ENCODE measurements at regions not wholly inside any gene's neighbourhood (a gene's known extent, or its start where the extent isn't known, plus 50 kb on each side); places are given as distances from the start of the nearest gene placed in this dataset.

DNA sequence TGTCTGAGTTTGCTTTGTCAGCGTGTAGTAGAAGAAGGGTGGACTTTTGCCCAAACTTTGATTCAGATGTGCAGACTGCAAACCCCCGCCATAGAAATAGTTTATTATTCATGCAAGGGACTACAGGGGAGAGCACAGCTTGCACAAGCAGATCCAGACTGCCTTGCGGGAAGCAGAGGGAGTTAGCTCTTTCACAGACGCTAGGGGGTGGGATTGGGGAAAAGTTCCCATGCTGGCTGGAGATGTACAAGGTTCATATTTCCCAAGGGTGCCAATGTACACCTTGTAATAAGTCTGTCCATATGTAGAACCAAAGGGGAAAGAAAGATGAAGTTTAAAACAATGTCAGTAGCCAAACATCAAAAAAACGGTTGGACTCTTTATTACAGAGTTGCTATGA lies 749.7 kb upstream of the COX7C start:
- CTCF ChIA-PET: no interaction called here
- intact Hi-C loops (cut with micrococcal nuclease; ENCODE audit: unreplicated experiment) (no loop called here), in situ Hi-C loops (cut with HindIII; ENCODE audit: low pct_unique_long_range_greater_than_20kb, low sequenced_read_pairs) (no loop called here)
- Histone ChIP-seq H3K4me3 (ENCODE audit: low read depth in 2 of 2, low read length in 2 of 2) (no peak overlapping the region), H3K27ac (ENCODE audit: low read length) (no peak overlapping the region), H3K27me3 (ENCODE audit: control insufficient read depth, insufficient read depth, low read length) (no peaks in the 10 kb centered on the region), H3K36me3 (ENCODE audit: control insufficient read depth, insufficient read depth, low read length) (no peaks in the 10 kb centered on the region), H3K9me3 (ENCODE audit: control insufficient read depth, insufficient read depth, low read depth, low read length) (no peaks in the 10 kb centered on the region), H3K4me1 (ENCODE audit: control insufficient read depth, insufficient read depth, low read length) (no peaks in the 10 kb centered on the region)
- no TSS peak for BruUV-seq (replicated peaks)
- no peak for DNase-seq (ENCODE audit: low read depth, low spot score)
- POLR2A ChIA-PET: no interaction called here
- ATAC-seq: no peak
- TF ChIP-seq CTCF (IDR thresholded peaks at IDR 0.05) (no peak), TCF7L2 (IDR thresholded peaks at IDR 0.05; ENCODE audit: low read depth, low read length) (no peak), POLR2AphosphoS5 (IDR thresholded peaks at IDR 0.05; ENCODE audit: low read depth, low read length) (no peak), REST (IDR thresholded peaks at IDR 0.05; ENCODE audit: insufficient read depth in 1 of 2, low read depth in 2 of 2, low read length in 1 of 2) (no peak), SIN3A (IDR thresholded peaks at IDR 0.05; ENCODE audit: borderline replicate concordance, insufficient read depth, low read depth, low read length) (no peak)

DNA sequence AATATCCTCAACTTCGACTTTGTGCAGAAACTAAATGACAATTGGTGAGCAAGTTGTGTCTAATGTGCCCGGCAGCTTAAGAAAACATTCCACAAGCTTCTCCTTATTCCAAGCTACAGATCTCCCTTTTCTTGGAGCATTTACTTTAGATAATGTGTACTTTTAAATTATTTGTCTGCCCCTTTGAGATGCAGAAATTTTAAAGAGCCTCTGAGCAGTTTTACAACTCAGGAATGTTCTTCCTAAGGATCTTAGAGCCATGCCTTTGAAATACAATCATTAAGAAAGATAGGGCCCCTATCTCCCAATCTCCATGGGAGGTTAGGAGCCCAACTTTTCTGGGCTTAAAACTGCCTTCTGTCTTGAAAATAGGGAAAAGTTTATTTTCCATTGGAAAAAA lies 723.7 kb upstream of the COX7C start:
- no TSS peak for BruUV-seq (replicated peaks)
- Histone ChIP-seq H3K9me3 (ENCODE audit: control insufficient read depth, insufficient read depth, low read depth, low read length) (no peaks in the 10 kb centered on the region), H3K27ac (ENCODE audit: low read length) (no peak overlapping the region), H3K4me1 (ENCODE audit: control insufficient read depth, insufficient read depth, low read length) (no peaks in the 10 kb centered on the region), H3K27me3 (ENCODE audit: control insufficient read depth, insufficient read depth, low read length) (no peaks in the 10 kb centered on the region), H3K36me3 (ENCODE audit: control insufficient read depth, insufficient read depth, low read length) (no peaks in the 10 kb centered on the region), H3K4me3 (ENCODE audit: low read depth in 2 of 2, low read length in 2 of 2) (no peak overlapping the region)
- intact Hi-C loops (cut with micrococcal nuclease; ENCODE audit: unreplicated experiment) (no loop called here), in situ Hi-C loops (cut with HindIII; ENCODE audit: low pct_unique_long_range_greater_than_20kb, low sequenced_read_pairs) (no loop called here)
- POLR2A ChIA-PET: no interaction called here
- CTCF ChIA-PET: no interaction called here
- ATAC-seq (no peak), DNase-seq (ENCODE audit: low read depth, low spot score) (no peak)
- TF ChIP-seq POLR2AphosphoS5 (IDR thresholded peaks at IDR 0.05; ENCODE audit: low read depth, low read length) (no peak), TCF7L2 (IDR thresholded peaks at IDR 0.05; ENCODE audit: low read depth, low read length) (no peak), CTCF (IDR thresholded peaks at IDR 0.05) (no peak), REST (IDR thresholded peaks at IDR 0.05; ENCODE audit: insufficient read depth in 1 of 2, low read depth in 2 of 2, low read length in 1 of 2) (no peak), SIN3A (IDR thresholded peaks at IDR 0.05; ENCODE audit: borderline replicate concordance, insufficient read depth, low read depth, low read length) (no peak)

Measured in Panc1 (cell line).